ENCODE measurements at regions not wholly inside any gene's neighbourhood (a gene's known extent, or its start where the extent isn't known, plus 50 kb on each side); places are given as distances from the start of the nearest gene placed in this dataset.

GRCh38 chr5:118533156-118533555, 455.2 kb downstream of the DTWD2 start:
- TF ChIP-seq CTCF (IDR thresholded peaks at IDR 0.05; ENCODE audit: control extremely low read depth, extremely low read depth, low read depth, missing control alignments) = no peak
- DNase-seq (ENCODE audit: extremely low spot score) = no peak
- ChIA-PET CTCF (interaction anchor here (1.1 to 1.2 kb wide), 2 partner anchors 21 to 24 kb away, joined by 3 read pairs; no protein-coding TSS in a partner anchor), POLR2A (no interaction called here)

- DNase-seq (ENCODE audit: extremely low spot score) = no peak
- TF ChIP-seq CTCF (IDR thresholded peaks at IDR 0.05; ENCODE audit: control extremely low read depth, extremely low read depth, low read depth, missing control alignments) = no peak
- ChIA-PET POLR2A (no interaction called here), CTCF (interaction anchor here (0.9 kb wide), 1 partner anchor 10 kb away, joined by 3 read pairs; no protein-coding TSS in a partner anchor)
Observed at GRCh38 chr5:118531276-118531675, 457.1 kb downstream of the DTWD2 start.

- TF ChIP-seq CTCF (IDR thresholded peaks at IDR 0.05; ENCODE audit: control extremely low read depth, extremely low read depth, low read depth, missing control alignments) = no peak
- no peak for DNase-seq (ENCODE audit: extremely low spot score)
- CTCF ChIA-PET = no interaction called here
- POLR2A ChIA-PET = no interaction called here
Observed at GRCh38 chr5:118529361-118530144, 458.8 kb downstream of the DTWD2 start.

DNA sequence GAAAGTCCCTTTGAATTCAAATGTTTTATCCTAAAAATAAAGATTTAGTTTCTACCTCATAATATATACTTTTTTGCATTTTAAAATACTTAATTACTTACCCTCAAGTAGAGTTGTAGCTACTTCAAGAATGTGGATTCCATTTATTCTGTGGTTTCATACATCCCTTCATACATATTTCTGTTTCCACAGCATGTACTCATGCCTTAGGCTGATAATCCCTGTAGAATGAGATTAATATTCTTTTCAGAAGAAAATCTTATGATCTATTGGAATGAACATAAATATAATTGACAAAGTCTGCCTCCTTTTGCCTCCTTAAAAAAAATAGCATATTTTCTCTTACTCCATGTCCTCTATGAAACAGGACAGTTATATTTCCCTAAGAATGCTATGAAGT, 465.7 kb downstream of the DTWD2 start:
- DNase-seq (ENCODE audit: extremely low spot score) = no peak
- no peak for TF ChIP-seq CTCF (IDR thresholded peaks at IDR 0.05; ENCODE audit: control extremely low read depth, extremely low read depth, low read depth, missing control alignments)
- ChIA-PET CTCF (interaction anchor here (1.4 kb wide), 1 partner anchor 18 kb away, joined by 3 read pairs; no protein-coding TSS in a partner anchor), POLR2A (no interaction called here)

DNA sequence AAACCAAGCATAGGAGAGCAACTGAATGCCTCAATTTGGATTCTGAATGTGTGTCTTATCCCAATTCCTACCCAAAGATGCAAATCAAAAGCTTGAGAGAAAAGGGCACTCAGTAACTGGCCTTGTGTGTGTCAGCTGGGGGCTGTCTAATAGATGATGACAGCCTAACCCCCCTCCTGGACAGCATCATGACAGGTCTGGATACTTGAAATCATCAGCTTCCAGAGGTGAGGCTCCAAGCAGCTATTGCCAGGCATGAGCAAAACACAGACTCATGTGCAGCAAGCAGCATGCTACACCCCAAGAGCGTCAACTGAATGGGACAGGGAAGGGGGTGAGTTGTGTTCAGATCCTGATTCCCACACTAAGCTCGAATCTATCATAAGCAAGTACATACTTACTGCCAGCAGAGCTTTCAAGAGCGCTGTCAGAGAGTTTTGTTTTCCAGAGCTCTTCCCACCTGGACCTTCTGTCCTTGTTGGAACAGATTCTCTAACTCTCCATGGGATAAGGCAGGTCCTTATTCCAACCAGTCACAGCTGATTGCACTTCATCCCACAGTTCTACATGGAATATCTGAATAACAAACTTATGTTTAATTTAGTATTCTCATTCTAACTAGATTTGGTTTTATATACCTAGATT, 467.5 kb downstream of the DTWD2 start:
- TF ChIP-seq CTCF (IDR thresholded peaks at IDR 0.05; ENCODE audit: control extremely low read depth, extremely low read depth, low read depth, missing control alignments) = no peak
- DNase-seq (ENCODE audit: extremely low spot score) = no peak
- POLR2A ChIA-PET = no interaction called here
- CTCF ChIA-PET = interaction anchor here (1.0 to 1.4 kb wide), 3 partner anchors 10 to 36 kb away, joined by 3 to 4 read pairs (median 3); no protein-coding TSS in a partner anchor

- no peak for DNase-seq (ENCODE audit: extremely low spot score)
- CTCF ChIA-PET = no interaction called here
- no peak for TF ChIP-seq CTCF (IDR thresholded peaks at IDR 0.05; ENCODE audit: control extremely low read depth, extremely low read depth, low read depth, missing control alignments)
- POLR2A ChIA-PET = no interaction called here
Observed at GRCh38 chr5:118519466-118519865, 468.9 kb downstream of the DTWD2 start.
